KMS-11 (cell line): ENCODE measurements at regions not wholly inside any gene's neighbourhood (a gene's known extent, or its start where the extent isn't known, plus 50 kb on each side); places are given as distances from the start of the nearest gene placed in this dataset.

Experiments
- H2AFZ ChIP-seq: fragments of 200-600 bp; sonication (generic); 2 replicates; pipeline ENCODE4 v1.6.1; 2016; ENCODE audit warnings: antibody characterized with exemption, mixed run types, low read depth
- H3K27ac ChIP-seq: fragments of 200-600 bp; sonication (generic); 2 replicates; pipeline ENCODE4 v1.6.1; 2016; ENCODE audit warnings: mild to moderate bottlenecking, mixed run types
- H3K27me3 ChIP-seq: fragments of 200-600 bp; sonication (generic); 2 replicates; pipeline ENCODE4 v1.6.1; 2017; ENCODE audit warnings: mild to moderate bottlenecking, low read depth, mixed run types, moderate library complexity; ENCODE audit not compliant: insufficient read depth
- H3K36me3 ChIP-seq: fragments of 200-600 bp; sonication (generic); 2 replicates; pipeline ENCODE4 v1.6.1; 2017; ENCODE audit warnings: mild to moderate bottlenecking, mixed run types; ENCODE audit not compliant: insufficient read depth
- H3K4me1 ChIP-seq: fragments of 200-600 bp; sonication (generic); 2 replicates; pipeline ENCODE4 v1.6.1; 2016; ENCODE audit warnings: mild to moderate bottlenecking, low read depth, mixed run types; ENCODE audit not compliant: poor library complexity, severe bottlenecking
- H3K4me2 ChIP-seq: fragments of 200-600 bp; sonication (generic); 2 replicates; pipeline ENCODE4 v1.7.0; 2016; ENCODE audit warnings: mild to moderate bottlenecking, mixed run types
- H3K4me3 ChIP-seq: fragments of 200-600 bp; sonication (generic); IDR thresholded peaks from 2 replicates; pipeline ENCODE4 v1.6.1; 2017; ENCODE audit warnings: low read depth, low read length, mixed read lengths; ENCODE audit not compliant: insufficient read depth
- H3K79me2 ChIP-seq: fragments of 200-600 bp; sonication (generic); 2 replicates; pipeline ENCODE4 v1.6.1; 2016; ENCODE audit warnings: low read depth, mixed run types; ENCODE audit not compliant: insufficient read depth
- H3K9ac ChIP-seq: fragments of 200-600 bp; sonication (generic); 2 replicates; pipeline ENCODE4 v1.6.1; 2016; ENCODE audit warnings: mild to moderate bottlenecking, mixed run types
- H4K20me1 ChIP-seq: fragments of 200-600 bp; sonication (generic); 2 replicates; pipeline ENCODE4 v1.6.1; 2016; ENCODE audit warnings: mild to moderate bottlenecking, mixed run types; ENCODE audit not compliant: insufficient read depth
- CTCF ChIP-seq: fragments of 200-600 bp; sonication (generic); conservative IDR thresholded peaks from 2 replicates; pipeline ENCODE4 v1.6.1; 2017; ENCODE audit warnings: low read depth, mild to moderate bottlenecking, antibody characterized with exemption, low read length, moderate library complexity, mixed read lengths

GRCh38 chr5:158100373-158100888 lies 241.5 kb upstream of the CLINT1 start:
- no peaks in the 10 kb centered on the region for H3K79me2 ChIP-seq
- no peaks in the 10 kb centered on the region for H3K27me3 ChIP-seq
- H4K20me1 ChIP-seq: no peaks in the 10 kb centered on the region
- TF ChIP-seq CTCF: no peak
- H3K4me1 ChIP-seq: no peaks in the 10 kb centered on the region
- H3K4me2 ChIP-seq: no peak overlapping the region
- H3K9ac ChIP-seq: no peak overlapping the region
- no peak overlapping the region for H2AFZ ChIP-seq
- H3K36me3 ChIP-seq: no peaks in the 10 kb centered on the region
- H3K4me3 ChIP-seq: no peak overlapping the region
- H3K27ac ChIP-seq: no peak overlapping the region

GRCh38 chr5:158099571-158100105 lies 240.7 kb upstream of the CLINT1 start:
- H2AFZ ChIP-seq: no peak overlapping the region
- H3K27me3 ChIP-seq: no peaks in the 10 kb centered on the region
- no peak overlapping the region for H3K4me2 ChIP-seq
- no peak overlapping the region for H3K9ac ChIP-seq
- H3K4me1 ChIP-seq: no peaks in the 10 kb centered on the region
- H3K79me2 ChIP-seq: no peaks in the 10 kb centered on the region
- H3K36me3 ChIP-seq: no peaks in the 10 kb centered on the region
- H3K4me3 ChIP-seq: no peak overlapping the region
- TF ChIP-seq CTCF: no peak
- no peaks in the 10 kb centered on the region for H4K20me1 ChIP-seq
- no peak overlapping the region for H3K27ac ChIP-seq

- Histone ChIP-seq H2AFZ (no peak overlapping the region), H3K4me2 (no peak overlapping the region), H3K27ac (no peak overlapping the region), H3K79me2 (no peaks in the 10 kb centered on the region), H3K27me3 (no peaks in the 10 kb centered on the region), H3K9ac (no peak overlapping the region), H3K36me3 (no peaks in the 10 kb centered on the region), H3K4me1 (no peaks in the 10 kb centered on the region), H4K20me1 (no peaks in the 10 kb centered on the region), H3K4me3 (no peak overlapping the region)
- no peak for TF ChIP-seq CTCF
These were observed 237.9 kb upstream of the CLINT1 start for GRCh38 chr5:158096835-158097234.

- H2AFZ ChIP-seq: no peak overlapping the region
- no peak overlapping the region for H3K4me3 ChIP-seq
- H3K36me3 ChIP-seq: no peaks in the 10 kb centered on the region
- no peaks in the 10 kb centered on the region for H4K20me1 ChIP-seq
- H3K79me2 ChIP-seq: no peaks in the 10 kb centered on the region
- H3K9ac ChIP-seq: no peak overlapping the region
- no peak for TF ChIP-seq CTCF
- no peaks in the 10 kb centered on the region for H3K27me3 ChIP-seq
- no peaks in the 10 kb centered on the region for H3K4me1 ChIP-seq
- no peak overlapping the region for H3K4me2 ChIP-seq
- H3K27ac ChIP-seq: no peak overlapping the region
These were observed 227.9 kb upstream of the CLINT1 start for GRCh38 chr5:158086856-158087255.
